GM18507 (cell line): ENCODE measurements at regions not wholly inside any gene's neighbourhood (a gene's known extent, or its start where the extent isn't known, plus 50 kb on each side); places are given as distances from the start of the nearest gene placed in this dataset.
"Not testable (repeated sequence)": the region's sequence is repeated elsewhere in the genome, so short reads cannot be mapped to it uniquely, and the experiment has no call there.

Experiments
- DNase-seq: peaks from one replicate; pipeline ENCODE4 v3.0.0; 2011; ENCODE audit warnings: low read depth; ENCODE audit not compliant: insufficient read length; ENCODE audit errors: extremely low spot score
- FAIRE-seq: peaks from 2 replicates; lab custom pipeline; 2011; peaks lifted over from hg19 to GRCh38; lab: Jason Lieb, UNC

DNA sequence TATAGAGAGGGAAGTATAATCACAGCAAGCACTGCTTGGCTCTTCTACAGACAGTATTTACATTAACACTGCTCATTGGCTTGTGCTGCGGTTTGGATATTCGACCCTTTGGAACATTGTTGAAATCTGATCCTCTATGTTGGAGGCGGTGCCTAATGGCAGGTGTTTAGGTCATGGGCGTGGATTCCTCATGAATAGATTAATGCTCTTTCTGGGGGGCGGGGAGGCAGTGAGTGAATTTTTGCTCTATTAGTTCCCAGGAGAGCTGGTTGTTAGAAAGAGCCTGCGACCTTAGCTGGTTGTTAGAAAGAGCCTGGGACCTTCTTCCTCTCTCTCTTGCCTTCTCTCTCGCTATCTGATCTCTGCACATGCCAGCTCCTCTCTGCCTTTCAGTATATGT lies 77.3 kb upstream of the SVIL start:
- DNase-seq (no peak), FAIRE-seq (no peak)

DNA sequence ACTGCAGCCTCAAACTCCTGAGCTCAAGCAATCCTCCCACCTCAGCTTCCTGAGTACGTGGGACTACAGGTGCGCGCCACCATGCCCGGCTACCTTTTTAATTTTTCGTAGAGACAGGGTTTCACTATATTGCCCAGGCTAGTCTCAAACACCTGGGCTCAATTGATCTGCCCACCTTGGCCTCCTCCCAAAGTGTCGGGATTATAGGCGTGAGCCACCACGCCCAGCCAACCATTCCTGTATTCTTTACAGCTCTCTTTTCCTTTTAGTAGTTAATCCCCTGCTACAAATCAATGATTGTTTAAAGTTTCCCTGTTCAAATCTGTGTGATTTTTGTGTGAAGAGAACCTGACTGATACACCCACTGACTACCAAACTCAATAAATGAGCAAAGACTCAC lies 75.4 kb upstream of the SVIL start:
- no peak for FAIRE-seq
- no peak for DNase-seq

DNA sequence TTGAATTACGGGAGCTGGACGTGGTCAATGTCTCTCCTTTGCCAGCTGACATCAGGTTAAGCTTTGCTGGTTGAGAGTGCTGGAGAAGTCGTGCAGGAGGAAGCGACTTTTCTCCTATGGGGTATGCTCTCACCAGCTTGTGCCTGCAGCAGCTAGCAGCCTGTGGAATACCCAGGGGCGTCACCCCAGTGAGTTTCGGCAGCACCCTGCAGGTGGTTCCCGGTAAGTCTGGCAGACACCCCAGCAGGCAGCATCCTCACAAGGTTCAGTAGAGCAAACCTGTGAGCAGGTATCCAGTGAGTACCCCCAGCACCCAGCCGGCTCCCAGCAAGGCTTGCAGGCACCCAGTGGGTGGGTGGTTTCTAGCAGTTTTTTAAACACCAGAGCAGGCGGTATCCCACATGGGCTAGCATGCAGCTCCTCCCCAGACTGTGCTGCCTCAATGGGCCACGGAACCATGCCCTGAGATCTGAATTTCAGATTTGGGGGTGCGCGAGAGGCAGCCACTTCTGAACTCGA lies 74.8 kb upstream of the SVIL start:
- DNase-seq (no peak), FAIRE-seq (no peak)

DNA sequence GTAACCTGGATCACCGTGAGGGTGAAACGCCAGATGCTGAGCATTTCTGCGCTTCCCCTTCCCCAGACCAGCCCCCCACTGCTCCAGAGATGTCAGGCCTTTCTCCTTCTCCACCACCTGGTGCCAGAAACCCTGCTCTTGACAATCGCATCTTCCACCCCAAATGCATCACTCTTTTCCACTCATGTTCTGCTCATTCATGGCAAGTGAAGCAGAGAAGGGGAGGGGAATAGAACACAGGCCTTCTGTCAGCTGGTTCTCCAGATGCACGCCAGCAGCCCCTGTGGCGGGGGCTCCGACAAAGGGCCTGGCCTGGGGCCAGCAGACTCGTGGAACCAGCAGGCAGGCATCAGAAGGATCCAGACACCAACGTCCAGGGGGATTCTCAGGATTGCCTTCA lies 68.5 kb upstream of the SVIL start:
- no peak for DNase-seq

DNA sequence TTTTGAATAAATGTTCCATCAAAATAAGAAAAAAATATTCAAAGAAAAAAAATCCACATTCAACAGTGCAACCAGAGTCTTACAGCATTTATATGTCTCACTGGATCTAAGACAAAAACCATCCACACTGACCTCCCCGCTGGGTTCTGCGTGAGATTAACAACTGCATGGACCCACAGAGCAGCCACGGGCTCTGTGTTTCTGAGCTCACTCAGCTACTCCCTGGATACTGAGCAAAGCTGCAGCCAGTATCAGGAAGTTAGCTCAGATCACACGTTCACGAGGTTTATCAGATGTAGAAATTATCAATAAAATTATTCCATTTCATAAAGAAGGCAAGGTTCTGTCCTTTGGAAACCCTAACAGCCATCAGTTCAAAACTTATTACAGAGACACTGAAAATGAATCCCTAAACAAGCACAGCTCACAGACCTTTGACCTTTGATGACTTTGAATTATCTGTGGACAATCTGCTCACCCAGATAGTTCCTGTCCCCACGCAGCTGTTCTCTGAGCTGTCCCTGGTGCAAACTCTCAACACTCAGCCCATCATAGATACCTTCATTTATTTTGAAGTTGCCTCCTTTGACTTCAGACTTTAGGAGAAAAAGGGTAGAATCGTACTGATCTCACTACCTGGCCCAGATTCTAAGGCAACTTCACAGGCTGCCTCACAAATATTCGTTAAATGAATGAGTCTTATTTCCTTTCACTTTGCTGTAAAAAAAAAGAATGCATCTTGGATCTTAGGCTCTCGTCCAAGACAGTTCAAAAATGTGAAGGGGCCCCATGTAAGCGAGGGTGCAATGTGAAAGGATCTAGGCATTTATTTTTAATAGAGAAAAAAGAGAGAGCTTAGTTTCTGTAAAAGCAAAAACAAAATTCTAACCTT lies 67.7 kb upstream of the SVIL start:
- DNase-seq (no peak), FAIRE-seq (no peak)

More for the DNA sequence above, 68.5 kb upstream of the SVIL start:
- no peak for FAIRE-seq

DNA sequence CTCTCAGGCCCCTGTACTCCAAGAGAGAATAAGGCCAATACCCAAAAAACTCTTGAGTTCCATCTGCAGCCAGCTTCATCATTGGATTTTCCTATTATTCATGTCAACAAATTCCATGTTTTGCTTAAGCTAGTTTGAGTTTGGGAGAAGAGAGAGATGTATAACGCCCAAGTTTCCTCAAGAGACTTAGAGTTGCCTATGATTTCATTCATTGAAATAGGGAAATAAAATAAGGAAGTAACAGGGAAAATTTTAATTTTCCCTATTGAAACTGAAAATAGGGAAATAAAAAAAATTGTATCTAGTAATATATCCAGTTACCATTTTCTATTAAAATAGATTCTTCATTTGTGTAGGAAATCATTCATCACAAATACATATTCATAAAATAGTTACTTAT lies 66.5 kb upstream of the SVIL start:
- FAIRE-seq (no peak), DNase-seq (no peak)

DNA sequence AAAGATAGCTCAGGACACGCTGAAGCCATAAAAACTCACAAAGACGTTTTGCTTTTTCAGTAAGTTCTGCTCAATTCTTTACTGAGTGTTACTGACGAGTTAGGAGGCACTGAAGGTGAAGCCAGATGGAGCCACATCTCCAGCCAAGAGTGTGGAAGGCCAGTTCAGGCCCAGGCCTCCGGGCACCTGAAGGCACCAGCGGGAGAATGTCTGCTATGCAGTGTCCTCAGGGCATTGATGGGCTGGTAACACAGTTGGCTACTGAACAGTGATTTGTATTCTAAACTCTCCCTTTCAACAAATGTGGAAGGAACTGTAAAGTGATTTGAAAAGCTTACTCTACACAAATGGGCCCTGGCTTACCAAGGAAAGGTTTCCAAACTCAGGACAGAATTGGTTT lies 64.8 kb upstream of the SVIL start:
- DNase-seq, result no peak
- FAIRE-seq, result no peak

DNA sequence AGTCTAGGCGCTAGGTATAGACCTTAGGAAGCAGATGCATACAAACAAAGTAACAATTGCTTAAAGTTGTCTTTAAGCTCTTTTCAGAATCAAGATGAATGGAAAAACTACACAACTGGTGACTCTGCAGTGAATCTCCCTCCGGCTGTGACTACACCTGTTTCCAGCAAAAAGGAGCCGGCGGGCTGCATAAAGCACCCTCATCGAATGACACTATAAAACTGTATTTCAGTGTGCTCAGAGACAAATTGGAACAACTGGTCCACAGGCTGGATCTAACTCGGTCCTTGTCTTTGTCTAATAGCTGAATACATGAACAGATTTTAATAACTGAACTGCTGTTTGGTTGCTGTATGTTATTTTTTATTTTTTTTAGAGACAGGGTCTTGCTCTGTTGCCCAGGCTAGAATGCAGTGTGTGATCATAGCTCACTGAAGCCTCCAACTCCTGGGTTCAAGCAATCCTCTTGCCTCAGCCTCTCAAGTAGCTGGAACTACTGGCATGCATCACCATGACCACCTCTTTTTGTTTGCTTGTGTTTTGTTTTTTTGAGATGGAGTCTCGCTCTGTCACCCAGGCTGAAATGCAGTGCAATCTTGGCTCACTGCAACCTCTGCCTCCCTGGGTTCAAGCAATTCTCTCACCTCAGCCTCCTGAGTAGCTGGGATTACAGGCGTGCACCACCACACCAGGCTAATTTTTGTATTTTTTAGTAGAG lies 64.2 kb upstream of the SVIL start:
- FAIRE-seq (no peak), DNase-seq (no peak)

DNA sequence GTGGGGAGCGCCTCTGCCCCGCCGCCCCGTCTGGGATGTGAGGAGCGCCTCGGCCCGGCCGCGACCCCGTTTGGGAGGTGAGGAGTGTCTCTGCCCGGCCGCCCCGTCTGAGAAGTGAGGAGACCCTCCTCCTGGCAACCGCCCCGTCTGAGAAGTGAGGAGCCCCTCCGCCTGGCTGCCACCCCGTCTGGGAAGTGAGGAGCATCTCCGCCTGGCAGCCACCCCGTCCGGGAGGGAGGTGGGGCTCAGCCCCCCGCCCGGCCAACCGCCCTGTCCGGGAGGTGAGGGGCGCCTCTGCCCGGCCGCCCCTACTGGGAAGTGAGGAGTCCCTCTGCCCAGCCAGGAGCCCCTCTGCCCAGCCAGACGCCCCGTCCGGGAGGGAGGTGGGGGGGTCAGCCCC lies 61.8 kb upstream of the SVIL start:
- FAIRE-seq, result not testable (repeated sequence)

DNA sequence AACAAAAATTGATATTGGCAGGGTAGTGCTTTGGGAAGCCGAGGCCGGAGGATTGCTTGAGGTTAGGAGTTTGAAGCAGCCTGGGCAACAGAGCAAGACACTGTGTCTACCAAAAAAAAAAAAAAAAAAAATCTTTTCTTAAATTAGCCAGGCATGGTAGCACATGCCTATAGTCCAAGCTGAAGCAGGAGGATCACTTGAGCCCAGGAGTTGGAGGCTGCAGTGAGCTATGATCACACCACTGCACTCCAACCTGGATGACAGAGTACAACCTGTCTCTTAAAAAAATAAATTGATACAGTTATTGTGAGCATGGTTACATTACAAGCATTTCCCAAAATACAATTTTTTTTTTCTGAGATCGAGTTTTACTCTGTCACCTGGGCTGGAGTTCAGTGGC lies 59.4 kb upstream of the SVIL start:
- DNase-seq, result no peak
- no peak for FAIRE-seq

More for the DNA sequence above, 61.8 kb upstream of the SVIL start:
- not testable (repeated sequence) for DNase-seq

DNA sequence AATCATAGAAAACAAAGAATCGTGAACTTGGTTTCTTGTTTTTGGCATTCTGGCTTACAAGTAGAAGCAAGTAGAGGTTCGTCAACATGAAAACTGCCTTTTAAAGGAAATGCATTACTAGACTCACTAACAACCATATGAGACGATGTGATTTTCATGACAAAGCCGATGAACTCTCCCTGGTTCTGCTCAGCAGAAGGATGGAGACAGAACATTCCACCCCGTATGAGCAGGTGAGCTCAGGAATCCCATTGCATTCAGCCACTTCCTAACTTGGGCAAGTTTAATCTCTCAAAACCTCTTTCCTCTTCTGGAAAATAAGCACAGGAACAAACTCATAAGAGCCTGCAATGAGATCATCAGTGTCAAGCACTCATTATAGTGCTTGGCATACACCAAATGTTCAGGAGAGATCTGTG lies 57.4 kb upstream of the SVIL start:
- DNase-seq, result no peak
- no peak for FAIRE-seq

DNA sequence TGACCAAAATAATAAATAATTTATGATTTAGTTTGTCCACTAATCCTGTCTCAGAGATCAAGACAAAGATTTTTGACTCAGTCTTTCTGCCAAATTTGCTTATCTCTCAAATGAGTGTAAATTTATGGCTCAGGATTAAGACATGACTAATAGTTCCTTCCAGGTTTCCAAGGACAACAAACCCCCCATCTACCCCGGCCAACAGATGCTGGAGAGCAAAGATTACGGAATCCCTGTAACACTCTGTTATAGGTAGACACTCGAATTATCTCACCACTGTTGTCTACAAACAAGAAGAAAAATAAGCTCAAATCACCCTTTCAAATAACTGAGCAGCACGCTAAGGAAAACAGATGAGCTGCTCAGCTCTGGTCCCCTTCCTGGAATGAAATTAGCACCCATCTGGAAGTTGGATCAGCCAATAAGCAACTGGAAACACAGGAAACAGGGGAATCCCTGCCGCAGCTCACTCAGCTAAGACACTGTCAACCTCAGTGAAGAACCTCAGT lies 56.8 kb upstream of the SVIL start:
- DNase-seq, result no peak

DNA sequence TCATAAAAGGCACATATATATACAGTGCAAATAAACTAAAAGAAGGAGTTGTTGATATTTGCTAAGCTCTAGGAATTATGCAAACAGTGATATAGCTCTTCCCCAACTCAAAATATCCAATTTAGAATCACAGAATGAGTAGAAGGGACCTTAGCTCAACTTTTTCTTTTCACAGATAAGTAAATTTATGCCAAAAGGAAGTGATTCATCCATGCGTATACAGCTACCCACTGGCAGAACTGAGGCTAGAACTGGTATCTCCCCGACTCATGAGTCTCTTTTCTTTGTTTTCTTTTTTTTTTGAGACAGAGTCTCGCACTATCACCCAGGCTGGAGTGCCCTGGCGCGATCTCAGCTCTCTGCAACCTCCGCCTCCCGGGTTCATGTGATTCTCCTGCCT lies 54.2 kb upstream of the SVIL start:
- no peak for DNase-seq

More for the DNA sequence above, 56.8 kb upstream of the SVIL start:
- FAIRE-seq, result no peak

DNA sequence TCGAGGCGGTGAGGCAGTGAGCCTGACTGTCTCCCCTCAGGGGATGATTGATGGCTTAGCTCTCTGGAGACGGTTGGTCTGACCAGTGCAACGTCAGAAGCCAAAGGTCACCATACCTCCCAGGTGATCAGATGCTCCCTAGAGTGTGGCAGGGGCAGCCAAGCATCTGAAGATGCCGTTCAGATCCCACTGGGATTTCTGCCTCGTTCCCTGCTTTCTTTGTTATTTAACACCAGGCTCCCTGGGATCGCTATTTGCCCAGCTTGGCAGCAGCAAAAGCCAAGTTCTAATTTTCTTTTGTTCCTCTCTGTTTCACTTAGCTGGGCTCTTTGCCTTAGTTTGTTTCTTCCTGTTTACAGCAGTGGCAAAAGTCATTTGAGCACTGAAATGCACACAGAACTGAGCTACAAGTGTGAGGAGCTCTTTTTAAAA lies 53.5 kb upstream of the SVIL start:
- DNase-seq (no peak), FAIRE-seq (no peak)

More for the DNA sequence above, 54.2 kb upstream of the SVIL start:
- FAIRE-seq, result no peak

DNA sequence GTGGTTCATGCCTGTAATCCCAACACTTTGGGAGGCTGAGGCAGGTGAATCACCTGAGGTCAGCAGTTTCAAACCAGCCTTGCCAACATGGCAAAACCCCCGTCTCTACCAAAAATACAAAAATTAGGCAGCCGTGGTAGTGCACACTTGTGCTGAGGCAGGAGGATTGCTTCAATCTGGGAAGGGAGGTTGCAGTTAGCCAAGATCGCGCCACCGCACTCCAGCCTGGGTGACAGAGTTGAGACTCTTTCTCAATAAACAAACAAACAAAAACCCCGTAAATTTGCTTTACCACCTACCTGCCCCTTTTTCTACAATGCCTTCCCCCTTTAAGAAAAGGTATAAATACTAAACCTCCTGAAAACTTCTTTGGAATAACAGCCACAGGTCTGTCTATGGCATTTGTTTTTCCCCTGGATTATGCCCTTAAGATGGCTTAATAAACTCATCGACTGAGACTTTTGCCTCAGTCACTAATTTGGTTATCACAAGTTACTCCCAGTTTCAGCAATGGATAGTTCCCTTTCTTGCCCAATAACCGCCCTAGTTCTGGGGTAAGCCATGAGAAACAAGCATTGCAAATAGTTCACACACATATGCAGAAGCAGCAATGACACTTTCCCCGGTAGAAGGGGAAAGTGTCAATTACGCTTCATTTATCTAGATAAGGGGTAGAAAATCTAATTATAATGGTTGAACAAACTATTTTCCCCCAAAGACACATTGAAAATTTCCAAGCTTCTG lies 52.8 kb upstream of the SVIL start:
- FAIRE-seq, result no peak
- DNase-seq, result no peak

DNA sequence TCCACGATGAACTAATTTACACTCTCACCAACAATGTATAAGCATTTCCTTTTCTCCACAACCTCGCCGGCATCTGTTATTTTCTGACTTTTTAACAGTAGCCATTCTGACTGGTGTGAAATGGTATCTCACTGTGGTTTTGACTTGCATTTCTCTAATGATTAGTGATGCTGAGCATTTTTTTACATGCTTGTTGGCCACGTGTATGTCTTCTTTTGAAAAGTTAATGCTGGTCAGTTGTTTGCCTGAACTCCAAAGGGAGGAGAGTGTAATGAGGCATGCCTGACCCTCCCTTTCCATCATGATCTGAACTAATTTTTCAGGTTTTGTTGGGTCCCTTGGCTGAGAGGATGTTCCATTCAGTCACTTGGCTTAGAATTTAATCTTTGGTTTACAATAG lies 50.7 kb upstream of the SVIL start:
- no peak for FAIRE-seq

More for the DNA sequence above, 50.7 kb upstream of the SVIL start:
- no peak for DNase-seq
